ENCODE measurements at regions not wholly inside any gene's neighbourhood (a gene's known extent, or its start where the extent isn't known, plus 50 kb on each side); places are given as distances from the start of the nearest gene placed in this dataset.

GRCh38 chr15:98111806-98112205 is 151.3 kb downstream of the ARRDC4 start:
- DNase-seq = no peak
- H3K36me3 ChIP-seq (ENCODE audit: low read depth) = no peaks in the 10 kb centered on the region
- H3K4me1 ChIP-seq (ENCODE audit: low read depth) = no peaks in the 10 kb centered on the region
- H3K4me3 ChIP-seq = no peak overlapping the region
- intact Hi-C loops (cut with DNase I, micrococcal nuclease) = no loop called here
- no peak for ATAC-seq
- H3K9me3 ChIP-seq = no peaks in the 10 kb centered on the region
- TF ChIP-seq CTCF (IDR thresholded peaks at IDR 0.05) = no peak

- no peak overlapping the region for H3K4me3 ChIP-seq
- ATAC-seq = no peak
- TF ChIP-seq CTCF (IDR thresholded peaks at IDR 0.05) = no peak
These were observed 152.8 kb downstream of the ARRDC4 start for GRCh38 chr15:98113327-98113726.

GRCh38 chr15:98120561-98120960 is 160.1 kb downstream of the ARRDC4 start:
- intact Hi-C loops (cut with DNase I, micrococcal nuclease) = no loop called here
- TF ChIP-seq CTCF (IDR thresholded peaks at IDR 0.05) = no peak
- no peak for ATAC-seq
- Histone ChIP-seq H3K4me3 (no peak overlapping the region), H3K4me1 (ENCODE audit: low read depth) (no peaks in the 10 kb centered on the region), H3K9me3 (no peaks in the 10 kb centered on the region), H3K36me3 (ENCODE audit: low read depth) (no peaks in the 10 kb centered on the region)
- DNase-seq = no peak

More at GRCh38 chr15:98113327-98113726, 152.8 kb downstream of the ARRDC4 start:
- H3K9me3 ChIP-seq = no peaks in the 10 kb centered on the region
- no peaks in the 10 kb centered on the region for H3K4me1 ChIP-seq (ENCODE audit: low read depth)
- H3K36me3 ChIP-seq (ENCODE audit: low read depth) = no peaks in the 10 kb centered on the region
- intact Hi-C loops (cut with DNase I, micrococcal nuclease) = no loop called here
- no peak for DNase-seq

GRCh38 chr15:98121536-98121935 is 161.0 kb downstream of the ARRDC4 start:
- Histone ChIP-seq H3K4me3 (no peak overlapping the region), H3K9me3 (no peaks in the 10 kb centered on the region), H3K4me1 (ENCODE audit: low read depth) (no peaks in the 10 kb centered on the region), H3K36me3 (ENCODE audit: low read depth) (no peaks in the 10 kb centered on the region)
- intact Hi-C loops (cut with DNase I, micrococcal nuclease) = no loop called here
- no peak for TF ChIP-seq CTCF (IDR thresholded peaks at IDR 0.05)
- DNase-seq (no peak), ATAC-seq (no peak)

GRCh38 chr15:98121957-98122356 is 161.5 kb downstream of the ARRDC4 start:
- intact Hi-C loops (cut with DNase I, micrococcal nuclease) = no loop called here

More at GRCh38 chr15:98121957-98122356, 161.5 kb downstream of the ARRDC4 start:
- ATAC-seq (no peak), DNase-seq (no peak)
- TF ChIP-seq CTCF (IDR thresholded peaks at IDR 0.05) = no peak
- Histone ChIP-seq H3K9me3 (no peaks in the 10 kb centered on the region), H3K4me3 (no peak overlapping the region), H3K36me3 (ENCODE audit: low read depth) (no peaks in the 10 kb centered on the region), H3K4me1 (ENCODE audit: low read depth) (no peaks in the 10 kb centered on the region)
